ENCODE measurements at regions not wholly inside any gene's neighbourhood (a gene's known extent, or its start where the extent isn't known, plus 50 kb on each side); places are given as distances from the start of the nearest gene placed in this dataset.

- no peak for DNase-seq (ENCODE audit: low read depth)
Observed at GRCh38 chr10:108130575-108130974, 966.1 kb upstream of the SORCS1 start.

GRCh38 chr10:108112218-108112617, 947.7 kb upstream of the SORCS1 start:
- DNase-seq (ENCODE audit: low read depth) = no peak

DNA sequence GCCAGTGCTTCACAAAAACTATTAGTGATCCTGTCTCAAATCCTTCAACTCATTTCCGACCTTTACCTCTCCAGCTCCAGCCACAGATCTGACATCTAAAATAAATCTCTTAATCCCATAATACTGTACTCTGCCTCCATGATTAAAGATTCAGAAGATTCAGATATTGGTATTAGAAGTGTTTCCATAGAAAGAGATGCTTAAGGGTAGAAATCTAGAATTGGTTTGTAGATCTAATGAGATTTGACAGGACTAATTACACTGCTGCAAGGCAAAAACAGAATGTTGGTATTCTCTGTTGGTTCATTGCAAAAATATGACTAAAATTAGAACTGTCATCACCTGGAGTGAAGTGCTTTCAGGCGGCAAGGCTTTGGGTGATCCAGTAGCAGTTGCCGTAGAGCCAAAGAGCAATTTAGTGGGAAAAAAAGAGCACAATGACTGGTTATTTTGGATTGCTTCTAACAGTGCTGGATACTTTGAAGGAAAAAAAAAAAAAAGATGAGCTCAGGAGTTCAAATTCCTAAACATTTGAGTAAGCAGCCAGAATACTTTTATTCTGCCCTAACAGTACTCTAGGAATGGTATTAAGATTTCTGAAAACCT, 940.1 kb upstream of the SORCS1 start:
- DNase-seq (ENCODE audit: low read depth) = no peak

DNA sequence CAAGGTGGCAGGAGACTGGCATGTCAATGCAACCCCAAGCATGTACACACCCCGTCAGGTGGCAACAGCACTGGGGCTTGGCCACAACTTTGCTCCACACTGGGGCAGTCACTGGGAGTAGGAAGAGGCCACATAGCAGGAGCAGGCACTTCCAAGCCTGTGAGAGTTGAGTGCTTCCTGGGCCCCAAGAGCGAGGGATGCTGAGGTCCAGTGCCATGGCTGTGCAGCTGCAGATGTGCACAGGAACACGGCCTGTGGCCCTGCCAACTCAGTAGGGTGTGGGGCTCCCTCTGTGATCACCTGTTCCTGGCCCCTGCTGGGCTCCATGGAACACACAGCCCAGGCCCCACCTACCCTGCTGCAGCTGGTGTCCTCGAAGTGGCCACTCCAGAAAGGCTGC, 932.8 kb upstream of the SORCS1 start:
- no peak for DNase-seq (ENCODE audit: low read depth)

- DNase-seq (ENCODE audit: low read depth) = no peak
Observed at GRCh38 chr10:108095932-108096925, 931.7 kb upstream of the SORCS1 start.

GRCh38 chr10:108090476-108091215, 926.1 kb upstream of the SORCS1 start:
- no peak for DNase-seq (ENCODE audit: low read depth)

GRCh38 chr10:108086502-108086901, 922.0 kb upstream of the SORCS1 start:
- DNase-seq (ENCODE audit: low read depth) = no peak

GRCh38 chr10:108082596-108082995, 918.1 kb upstream of the SORCS1 start:
- no peak for DNase-seq (ENCODE audit: low read depth)

DNA sequence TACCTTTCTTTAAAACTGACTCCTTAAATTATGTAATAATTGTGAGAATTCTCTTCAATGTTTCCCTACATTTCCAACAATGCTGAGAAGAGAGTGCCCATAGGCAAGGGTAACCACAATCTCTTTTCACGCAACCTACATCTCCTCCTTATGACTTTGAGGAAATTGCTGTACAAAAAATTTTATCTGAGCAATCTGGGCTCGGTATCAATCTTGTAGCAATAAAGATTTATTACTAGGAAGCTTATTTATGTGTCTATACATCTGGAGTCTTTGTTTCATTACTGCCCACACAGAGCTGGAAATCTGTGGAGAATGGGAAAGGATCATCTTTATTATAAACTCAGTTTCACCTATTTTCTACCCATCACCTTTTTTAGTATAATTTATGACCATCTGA, 913.8 kb upstream of the SORCS1 start:
- no peak for DNase-seq (ENCODE audit: low read depth)

GRCh38 chr10:108072466-108072865, 908.0 kb upstream of the SORCS1 start:
- DNase-seq (ENCODE audit: low read depth) = no peak

DNA sequence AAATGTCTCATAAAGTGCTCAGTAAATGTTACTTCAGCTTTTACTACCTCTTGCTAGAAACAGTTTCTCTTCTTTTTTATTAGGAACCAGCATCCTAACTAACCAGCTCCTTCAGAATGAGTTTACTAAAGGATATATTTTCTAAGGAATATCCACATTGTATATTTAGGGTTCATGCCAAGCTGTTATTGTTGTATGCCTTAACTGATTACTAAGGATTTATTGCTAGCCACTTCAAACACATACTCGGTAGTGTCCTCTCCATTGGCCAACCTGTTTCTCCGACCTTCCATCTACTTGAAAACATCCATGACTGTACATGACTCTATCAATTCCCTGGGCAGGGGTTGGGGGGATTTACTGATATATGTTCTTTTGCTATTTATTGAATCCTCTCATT, 906.3 kb upstream of the SORCS1 start:
- DNase-seq (ENCODE audit: low read depth) = no peak

DNA sequence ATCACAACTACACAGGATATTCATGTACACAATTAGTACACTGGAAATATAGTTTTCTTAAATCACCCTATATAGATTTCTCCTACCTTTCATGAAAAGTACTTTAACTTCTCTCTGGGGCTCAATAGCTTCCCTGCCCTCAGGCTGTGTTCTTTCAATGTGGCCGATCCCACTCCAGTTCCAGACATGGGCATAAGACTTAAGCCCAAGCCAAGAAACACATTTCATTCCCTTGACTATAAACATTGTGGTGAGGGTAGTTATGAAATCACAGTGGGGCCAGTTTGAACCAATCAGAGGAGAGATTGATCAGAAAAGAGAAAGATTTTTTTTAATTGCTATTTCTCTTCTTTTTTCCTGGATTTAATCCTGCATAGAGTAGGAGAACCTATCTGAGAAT, 904.6 kb upstream of the SORCS1 start:
- no peak for DNase-seq (ENCODE audit: low read depth)

DNA sequence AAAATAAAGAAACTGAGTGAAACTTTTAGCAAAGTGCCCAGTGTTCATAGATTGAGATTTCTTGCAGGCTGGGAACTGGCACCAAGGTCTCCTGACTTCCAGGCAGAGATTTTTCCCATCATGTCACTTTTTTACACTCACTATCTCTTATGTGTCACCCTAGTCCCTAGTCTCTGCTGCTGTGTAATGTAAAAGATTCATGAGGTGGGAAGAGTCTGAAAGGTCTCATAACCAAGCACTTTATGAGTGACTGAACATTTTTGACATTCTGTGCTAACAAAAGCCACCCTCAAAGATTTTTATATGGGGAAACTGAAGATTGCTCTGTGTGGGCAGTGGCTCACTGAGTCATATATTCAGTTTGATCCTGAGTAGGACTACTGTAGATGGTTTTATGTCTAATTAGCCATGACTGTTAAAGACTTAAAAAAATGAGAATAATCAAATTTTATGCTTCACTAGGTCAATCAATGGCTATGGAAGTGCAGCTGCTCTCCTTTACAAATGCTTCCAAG, 900.3 kb upstream of the SORCS1 start:
- DNase-seq (ENCODE audit: low read depth) = no peak

- DNase-seq (ENCODE audit: low read depth) = no peak
Observed at GRCh38 chr10:108060246-108060645, 895.7 kb upstream of the SORCS1 start.

- DNase-seq (ENCODE audit: low read depth) = no peak
Observed at GRCh38 chr10:108055506-108055905, 891.0 kb upstream of the SORCS1 start.

DNA sequence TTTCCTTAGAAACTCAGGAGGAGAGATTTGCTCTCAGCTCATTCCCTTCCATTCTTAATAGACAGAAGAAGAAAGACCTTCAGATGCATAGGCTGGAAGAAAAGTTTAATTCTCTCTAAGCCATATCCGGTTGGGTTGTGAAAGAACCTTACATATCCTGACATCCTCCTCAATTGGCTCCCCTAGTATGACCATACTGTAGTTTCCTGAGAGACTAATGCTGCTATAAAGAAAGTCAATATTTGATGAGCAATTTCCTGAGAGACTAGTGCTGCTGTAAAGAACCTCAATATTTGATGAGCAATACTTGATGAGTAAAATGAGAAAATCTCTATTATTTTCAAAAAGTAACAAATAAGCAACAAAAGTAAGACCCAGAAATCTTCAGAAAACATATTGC, 888.5 kb upstream of the SORCS1 start:
- DNase-seq (ENCODE audit: low read depth) = no peak

- DNase-seq (ENCODE audit: low read depth) = no peak
Observed at GRCh38 chr10:108051218-108051617, 886.7 kb upstream of the SORCS1 start.

DNA sequence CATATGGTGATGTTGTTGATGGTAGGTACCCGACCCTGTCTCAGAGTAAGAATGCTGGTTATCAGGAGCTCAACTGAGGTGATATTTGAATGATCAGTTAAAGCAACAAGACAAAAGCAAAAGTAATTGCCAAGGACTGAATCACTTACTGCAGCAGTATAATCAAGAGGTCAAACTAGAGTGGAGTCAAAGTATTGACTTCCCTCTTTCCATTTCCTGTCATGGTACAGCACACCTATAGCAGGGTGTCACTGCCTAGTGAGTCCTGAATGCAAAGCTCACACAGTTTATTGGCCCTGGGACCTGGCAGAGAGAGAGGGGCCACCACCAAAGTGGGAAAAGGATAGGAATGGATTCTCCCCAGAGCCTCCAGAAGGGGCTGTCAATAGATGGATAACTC, 886.1 kb upstream of the SORCS1 start:
- DNase-seq (ENCODE audit: low read depth) = no peak

GRCh38 chr10:108049668-108050067, 885.2 kb upstream of the SORCS1 start:
- DNase-seq (ENCODE audit: low read depth) = no peak

- no peak for DNase-seq (ENCODE audit: low read depth)
Observed at GRCh38 chr10:108048898-108049297, 884.4 kb upstream of the SORCS1 start.

DNA sequence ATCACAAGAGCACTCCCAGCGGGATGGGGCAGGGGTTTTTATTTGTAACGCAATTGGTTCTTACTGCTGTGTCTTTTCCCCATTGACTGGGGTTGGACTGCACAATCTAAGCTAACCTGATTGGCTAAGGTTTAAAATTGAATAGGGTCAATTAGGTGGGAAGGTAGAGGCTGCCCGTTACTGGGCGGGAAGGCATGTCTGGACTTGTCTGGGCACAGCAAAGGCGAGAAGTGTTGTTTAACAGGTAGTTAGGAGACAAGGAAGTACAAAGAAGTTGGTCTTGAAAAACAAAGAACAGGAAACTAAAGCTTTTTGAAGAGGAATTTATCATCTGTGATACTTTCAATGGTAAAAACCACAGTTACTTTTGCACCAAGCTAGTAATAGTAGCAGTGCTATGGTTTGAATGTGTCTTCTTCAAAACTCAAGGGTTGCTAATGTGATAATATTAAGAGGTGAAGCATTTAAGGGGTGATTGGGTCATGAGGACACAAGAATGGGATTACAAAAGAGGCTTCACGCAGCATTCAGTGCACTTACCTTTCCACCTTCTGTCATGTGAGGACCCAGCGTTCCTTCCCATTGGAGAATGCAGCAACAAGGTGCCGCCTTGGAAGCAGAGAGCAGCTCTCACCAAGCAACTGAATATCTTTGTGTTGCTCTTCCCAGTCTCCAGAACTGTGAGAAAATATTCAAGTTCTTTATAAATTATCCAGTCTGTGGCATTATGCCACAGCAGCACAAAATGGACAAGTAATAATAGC, 875.5 kb upstream of the SORCS1 start:
- DNase-seq (ENCODE audit: low read depth) = no peak
